OCI-LY7 (cell line): ENCODE measurements at regions not wholly inside any gene's neighbourhood (a gene's known extent, or its start where the extent isn't known, plus 50 kb on each side); places are given as distances from the start of the nearest gene placed in this dataset.

Source experiments
- BruUV-seq: library from RNA; stranded (reverse); fragments of 400-500 nt; replicated peaks from 2 replicates; lab custom pipeline; 2021; lab: Mats Ljungman, UMichigan
- CTCF ChIA-PET: fragments of 300-600 bp; sonication (Branson Sonifier 250); formaldehyde crosslinking; loops from one replicate; lab custom pipeline; 2022; ENCODE audit warnings: antibody characterized with exemption; ENCODE audit not compliant: unreplicated experiment; lab: Charles Lee
- POLR2A ChIA-PET: fragments of 300-600 bp; sonication (Branson Sonifier 250); formaldehyde crosslinking; loops from one replicate; lab custom pipeline; 2022; ENCODE audit warnings: antibody characterized with exemption; lab: Charles Lee
- DNase-seq: peaks from one replicate; pipeline ENCODE4 v3.0.0-alpha.2; 2015; ENCODE audit warnings: low spot score
- H2AFZ ChIP-seq: fragments of 200-600 bp; sonication (generic), shearing (Covaris generic); 2 replicates; pipeline ENCODE4 v1.6.1; 2014; ENCODE audit warnings: mild to moderate bottlenecking, antibody characterized with exemption, low read length, moderate library complexity
- H3K27ac ChIP-seq: fragments of 200-600 bp; sonication (generic); 2 replicates; pipeline ENCODE4 v1.5.1; 2014; ENCODE audit warnings: mixed run types, low read depth, mild to moderate bottlenecking, moderate library complexity, low read length, inconsistent platforms; ENCODE audit not compliant: poor library complexity, severe bottlenecking
- H3K36me3 ChIP-seq: fragments of 200-600 bp; sonication (generic); 2 replicates; pipeline ENCODE4 v1.6.1; 2014; ENCODE audit warnings: mild to moderate bottlenecking, antibody characterized with exemption, low read length, moderate library complexity, mixed read lengths; ENCODE audit not compliant: insufficient read depth
- H3K4me1 ChIP-seq: fragments of 200-600 bp; sonication (generic); 2 replicates; pipeline ENCODE4 v1.5.1; 2014; ENCODE audit warnings: mild to moderate bottlenecking, low read length; ENCODE audit not compliant: insufficient read depth, poor library complexity, severe bottlenecking
- H3K4me2 ChIP-seq: fragments of 200-600 bp; sonication (generic); 2 replicates; pipeline ENCODE4 v1.6.1; 2014; ENCODE audit warnings: mild to moderate bottlenecking, low read length
- H3K4me3 ChIP-seq: fragments of 200-600 bp; sonication (generic); 2 replicates; pipeline ENCODE4 v1.5.1; 2014; ENCODE audit warnings: mild to moderate bottlenecking, low read depth, low read length; ENCODE audit not compliant: poor library complexity, severe bottlenecking
- H3K79me2 ChIP-seq: fragments of 200-600 bp; sonication (generic); 2 replicates; pipeline ENCODE4 v1.6.1; 2016; ENCODE audit warnings: low read depth, mild to moderate bottlenecking, low read length, moderate library complexity, mixed read lengths; ENCODE audit not compliant: insufficient read depth
- H3K9me2 ChIP-seq: fragments of 200-600 bp; sonication (generic); 2 replicates; pipeline ENCODE4 v1.6.1; 2016; ENCODE audit warnings: mild to moderate bottlenecking, low read length, mixed read lengths; ENCODE audit not compliant: insufficient read depth
- H3K9me3 ChIP-seq: fragments of 200-600 bp; sonication (generic); 2 replicates; pipeline ENCODE4 v1.6.1; 2014; ENCODE audit warnings: mild to moderate bottlenecking, mixed run types, low read length, mixed read lengths
- H4K20me1 ChIP-seq: fragments of 200-600 bp; sonication (generic); 2 replicates; pipeline ENCODE4 v1.6.1; 2014; ENCODE audit warnings: mild to moderate bottlenecking, antibody characterized with exemption, low read length, moderate library complexity, mixed read lengths; ENCODE audit not compliant: insufficient read depth
- EZH2phosphoT487 ChIP-seq: fragments of 200-600 bp; sonication (generic); IDR thresholded peaks from 2 replicates; pipeline ENCODE4 v1.6.1; 2018; ENCODE audit warnings: low read depth, borderline replicate concordance, mild to moderate bottlenecking, mixed run types, antibody characterized with exemption, low read length, moderate library complexity, mixed read lengths
- intact Hi-C: fragments of 100-400 bp; cut with micrococcal nuclease; formaldehyde crosslinking; loops from one replicate; pipeline ENCODE4 v1.10.0; 2022; ENCODE audit not compliant: unreplicated experiment
- TF ChIP-seq, protein P1 (sequence below): fragments of 200-600 bp; sonication (generic); conservative IDR thresholded peaks from 2 replicates; pipeline ENCODE4 v1.5.1; 2014; ENCODE audit warnings: mild to moderate bottlenecking, antibody characterized with exemption, low read length, moderate library complexity, mixed read lengths

DNA sequence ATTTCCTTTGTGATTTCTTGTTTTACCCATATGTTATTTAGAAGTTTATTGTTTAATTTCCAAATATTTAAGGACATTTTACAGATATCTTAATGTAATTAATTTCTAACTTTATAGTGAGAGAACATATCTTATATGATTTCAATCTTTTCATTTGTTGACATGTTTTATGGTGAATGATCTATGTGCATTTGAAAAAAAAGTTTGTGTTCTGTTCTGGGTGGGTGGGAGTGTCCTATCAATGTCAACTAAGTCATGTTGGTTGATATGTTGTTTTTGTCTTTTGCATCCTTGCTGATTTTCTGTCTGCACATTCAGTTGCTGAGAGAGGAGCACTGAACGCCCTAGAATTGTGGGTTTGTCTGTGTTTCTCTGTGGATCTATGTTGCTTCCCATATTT, 50.3 kb upstream of the CBFA2T3 start:
- Histone ChIP-seq H3K4me3 (no peak overlapping the region), H3K27ac (no peak overlapping the region), H3K9me2 (no peaks in the 10 kb centered on the region), H3K79me2 (no peaks in the 10 kb centered on the region), H3K4me2 (no peak overlapping the region), H2AFZ (no peak overlapping the region), H3K4me1 (peaks cover 17% of the 10 kb centered on the region), H4K20me1 (no peaks in the 10 kb centered on the region), H3K36me3 (no peaks in the 10 kb centered on the region), H3K9me3 (no peaks in the 10 kb centered on the region)
- intact Hi-C loops = no loop called here
- DNase-seq = no peak
- no TSS peak for BruUV-seq
- ChIA-PET POLR2A (no interaction called here), CTCF (no interaction called here)
- TF ChIP-seq EZH2phosphoT487 = no peak
- TF ChIP-seq, protein P1, sequence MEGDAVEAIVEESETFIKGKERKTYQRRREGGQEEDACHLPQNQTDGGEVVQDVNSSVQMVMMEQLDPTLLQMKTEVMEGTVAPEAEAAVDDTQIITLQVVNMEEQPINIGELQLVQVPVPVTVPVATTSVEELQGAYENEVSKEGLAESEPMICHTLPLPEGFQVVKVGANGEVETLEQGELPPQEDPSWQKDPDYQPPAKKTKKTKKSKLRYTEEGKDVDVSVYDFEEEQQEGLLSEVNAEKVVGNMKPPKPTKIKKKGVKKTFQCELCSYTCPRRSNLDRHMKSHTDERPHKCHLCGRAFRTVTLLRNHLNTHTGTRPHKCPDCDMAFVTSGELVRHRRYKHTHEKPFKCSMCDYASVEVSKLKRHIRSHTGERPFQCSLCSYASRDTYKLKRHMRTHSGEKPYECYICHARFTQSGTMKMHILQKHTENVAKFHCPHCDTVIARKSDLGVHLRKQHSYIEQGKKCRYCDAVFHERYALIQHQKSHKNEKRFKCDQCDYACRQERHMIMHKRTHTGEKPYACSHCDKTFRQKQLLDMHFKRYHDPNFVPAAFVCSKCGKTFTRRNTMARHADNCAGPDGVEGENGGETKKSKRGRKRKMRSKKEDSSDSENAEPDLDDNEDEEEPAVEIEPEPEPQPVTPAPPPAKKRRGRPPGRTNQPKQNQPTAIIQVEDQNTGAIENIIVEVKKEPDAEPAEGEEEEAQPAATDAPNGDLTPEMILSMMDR = no peak

DNA sequence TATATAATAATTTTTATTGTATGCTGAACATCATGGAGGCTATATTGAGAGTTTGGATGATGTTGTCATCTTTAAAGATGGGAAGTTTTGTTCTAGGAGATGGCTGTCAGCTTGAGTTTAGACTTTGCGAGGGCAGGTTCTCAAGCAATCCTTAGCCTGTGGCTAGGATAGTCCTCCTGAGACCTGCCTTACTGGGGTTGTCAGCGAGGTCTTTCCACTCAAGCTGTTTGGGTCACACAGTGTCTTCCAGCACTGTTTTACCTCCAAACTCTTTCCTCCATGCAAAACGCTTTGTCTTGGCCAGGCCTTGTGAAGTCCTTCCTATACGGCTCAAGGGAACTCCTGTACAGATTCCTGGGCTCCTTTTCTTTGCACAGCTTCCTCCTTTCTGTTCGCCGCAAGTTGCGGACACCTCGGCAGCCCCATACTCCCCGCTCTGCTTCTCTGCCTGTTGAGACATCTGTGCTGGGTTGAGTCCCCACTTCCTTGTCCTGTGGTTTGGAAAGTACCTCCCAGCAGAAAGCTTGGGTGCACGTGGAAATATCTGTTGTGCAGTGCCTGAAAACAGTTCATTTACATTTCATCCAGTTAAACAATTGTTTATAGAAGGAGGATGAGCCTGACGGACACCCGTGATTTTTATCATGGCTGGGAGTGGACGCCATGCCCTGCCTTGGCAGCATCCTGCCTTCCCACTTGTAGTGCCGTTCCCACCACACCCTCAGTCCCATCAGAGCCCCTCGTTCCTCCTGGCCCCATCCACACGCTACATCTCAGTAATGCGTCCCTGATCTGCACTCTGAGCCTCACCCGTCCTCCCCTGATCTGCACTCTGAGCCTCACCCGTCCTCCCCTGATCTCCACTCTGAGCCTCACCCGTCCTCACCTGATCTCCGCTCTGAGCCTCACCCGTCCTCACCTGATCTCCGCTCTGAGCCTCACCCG, 55.0 kb upstream of the CBFA2T3 start:
- Histone ChIP-seq H3K4me1 (peaks cover 18% of the 10 kb centered on the region), H3K79me2 (no peaks in the 10 kb centered on the region), H4K20me1 (no peaks in the 10 kb centered on the region), H3K4me3 (no peak overlapping the region), H3K36me3 (no peaks in the 10 kb centered on the region), H2AFZ (no peak overlapping the region), H3K9me2 (no peaks in the 10 kb centered on the region), H3K9me3 (no peaks in the 10 kb centered on the region), H3K27ac (no peak overlapping the region), H3K4me2 (peak overlapping the region; percentile 52)
- ChIA-PET CTCF (no interaction called here), POLR2A (no interaction called here)
- TF ChIP-seq, protein P1 = no peak
- TF ChIP-seq EZH2phosphoT487 = no peak
- DNase-seq = peak; percentile 49
- intact Hi-C loops = no loop called here
- no TSS peak for BruUV-seq

DNA sequence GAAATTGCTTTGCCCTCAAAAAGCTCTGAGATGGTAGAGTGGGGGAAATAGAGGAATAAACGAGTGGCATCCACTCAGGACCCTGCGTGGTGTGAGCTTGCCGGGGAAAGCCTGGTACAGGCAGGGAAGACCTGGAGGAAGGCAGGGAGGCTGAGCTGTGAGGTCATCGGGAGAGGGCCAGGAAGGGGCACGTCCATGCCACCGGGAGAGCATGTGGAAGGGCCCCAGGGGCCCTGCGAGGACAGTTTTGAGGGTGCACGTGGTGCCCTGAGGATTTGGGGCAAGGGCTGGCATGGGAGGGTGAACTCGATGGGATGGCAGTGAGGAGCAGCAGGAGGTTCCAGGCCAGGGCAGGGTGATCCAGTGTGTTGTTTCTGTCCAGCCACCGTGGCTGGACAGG, 56.3 kb upstream of the CBFA2T3 start:
- Histone ChIP-seq H3K4me1 (peaks cover 25% of the 10 kb centered on the region), H3K79me2 (no peaks in the 10 kb centered on the region), H4K20me1 (no peaks in the 10 kb centered on the region), H3K9me3 (no peaks in the 10 kb centered on the region), H3K4me3 (no peak overlapping the region), H3K4me2 (no peak overlapping the region), H3K9me2 (no peaks in the 10 kb centered on the region), H2AFZ (no peak overlapping the region), H3K27ac (no peak overlapping the region), H3K36me3 (no peaks in the 10 kb centered on the region)
- no TSS peak for BruUV-seq
- ChIA-PET CTCF (interaction anchor here (0.6 kb wide), 1 partner anchor 17 kb away, joined by 5 read pairs; no protein-coding TSS in a partner anchor), POLR2A (no interaction called here)
- no peak for TF ChIP-seq EZH2phosphoT487
- TF ChIP-seq, protein P1 = no peak
- intact Hi-C loops = no loop called here
- DNase-seq = no peak
